Smooth muscle cell (in vitro differentiated cells): ENCODE measurements at regions not wholly inside any gene's neighbourhood (a gene's known extent, or its start where the extent isn't known, plus 50 kb on each side); places are given as distances from the start of the nearest gene placed in this dataset.

ENCODE experiments used
- DNase-seq: peaks from one replicate; lab custom pipeline; 2025; ENCODE audit not compliant: unreplicated experiment; lab: John Stamatoyannopoulos, UW
- H2AFZ ChIP-seq: fragments of 200-600 bp; sonication (generic); 2 replicates; pipeline ENCODE4 v1.6.0; 2016; ENCODE audit warnings: antibody characterized with exemption, low read depth, mild to moderate bottlenecking
- H3F3A ChIP-seq: fragments of 200-600 bp; sonication (generic); 2 replicates; pipeline ENCODE4 v1.6.0; 2017; ENCODE audit warnings: antibody characterized with exemption, low read depth
- H3K27ac ChIP-seq: fragments of 200-600 bp; sonication (generic); 2 replicates; pipeline ENCODE4 v1.5.1; 2016; ENCODE audit warnings: low read depth, mild to moderate bottlenecking
- H3K27me3 ChIP-seq: fragments of 200-600 bp; sonication (generic); 2 replicates; pipeline ENCODE4 v1.6.1; 2016; ENCODE audit warnings: low read depth, mild to moderate bottlenecking
- H3K36me3 ChIP-seq: fragments of 200-600 bp; sonication (generic); 2 replicates; pipeline ENCODE4 v1.5.1; 2016; ENCODE audit warnings: low read depth
- H3K4me1 ChIP-seq: fragments of 200-600 bp; sonication (generic); 2 replicates; pipeline ENCODE4 v1.5.1; 2016; ENCODE audit warnings: low read depth
- H3K4me2 ChIP-seq: fragments of 200-600 bp; sonication (generic); 2 replicates; pipeline ENCODE4 v1.6.0; 2016; ENCODE audit warnings: mild to moderate bottlenecking
- H3K4me3 ChIP-seq: fragments of 200-600 bp; sonication (generic); 2 replicates; pipeline ENCODE4 v1.5.1; 2016; ENCODE audit warnings: mild to moderate bottlenecking
- H3K79me2 ChIP-seq: fragments of 200-600 bp; sonication (generic); 2 replicates; pipeline ENCODE4 v1.6.0; 2016; ENCODE audit warnings: low read depth, mild to moderate bottlenecking
- H3K9ac ChIP-seq: fragments of 200-600 bp; sonication (generic); 2 replicates; pipeline ENCODE4 v1.6.0; 2016; ENCODE audit warnings: low read depth
- H3K9me3 ChIP-seq: fragments of 200-600 bp; sonication (generic); replicated peaks from 2 replicates; pipeline ENCODE4 v1.5.1; 2016; ENCODE audit warnings: low read depth
- H4K20me1 ChIP-seq: fragments of 200-600 bp; sonication (generic); 2 replicates; pipeline ENCODE4 v1.6.0; 2016; ENCODE audit warnings: low read depth
- CTCF ChIP-seq: fragments of 200-600 bp; sonication (generic); IDR thresholded peaks from 2 replicates; pipeline ENCODE4 v1.5.1; 2017; ENCODE audit warnings: borderline replicate concordance, mild to moderate bottlenecking, antibody characterized with exemption; ENCODE audit not compliant: insufficient read depth, poor library complexity, severe bottlenecking
- WGBS: methylation state at CpG from one replicate; pipeline ENCODE4 v1.1.7; 2016; ENCODE audit warnings: low lambda C conversion rate; 5-methylcytosine and 5-hydroxymethylcytosine counted together

GRCh38 chr1:25033030-25033827 lies 103.2 kb upstream of the RUNX3 start:
- no peak for DNase-seq
- WGBS: 91% methylated on average over 12 of the region's 12 CpGs
- Histone ChIP-seq H3K27ac (no peak overlapping the region), H3K9me3 (no peaks in the 10 kb centered on the region), H3K9ac (no peak overlapping the region), H3K4me1 (no peaks in the 10 kb centered on the region), H3K4me2 (no peak overlapping the region), H3K27me3 (no peaks in the 10 kb centered on the region), H3K79me2 (no peaks in the 10 kb centered on the region), H2AFZ (no peak overlapping the region), H3K4me3 (no peak overlapping the region), H3K36me3 (no peaks in the 10 kb centered on the region), H4K20me1 (no peaks in the 10 kb centered on the region), H3F3A (no peaks in the 10 kb centered on the region)
- no peak for TF ChIP-seq CTCF

GRCh38 chr1:25031966-25032667 lies 102.0 kb upstream of the RUNX3 start:
- Histone ChIP-seq H4K20me1 (no peaks in the 10 kb centered on the region), H3F3A (no peaks in the 10 kb centered on the region), H3K79me2 (no peaks in the 10 kb centered on the region), H3K36me3 (no peaks in the 10 kb centered on the region), H3K27me3 (no peaks in the 10 kb centered on the region), H3K4me1 (no peaks in the 10 kb centered on the region), H2AFZ (no peak overlapping the region), H3K27ac (no peak overlapping the region), H3K9ac (no peak overlapping the region), H3K4me2 (no peak overlapping the region), H3K9me3 (no peaks in the 10 kb centered on the region), H3K4me3 (no peak overlapping the region)
- WGBS: 82% methylated on average over 21 of the region's 21 CpGs
- DNase-seq: no peak
- no peak for TF ChIP-seq CTCF

GRCh38 chr1:25031601-25031965 lies 101.5 kb upstream of the RUNX3 start:
- Histone ChIP-seq H3K79me2 (no peaks in the 10 kb centered on the region), H4K20me1 (no peaks in the 10 kb centered on the region), H3K4me3 (no peak overlapping the region), H3K36me3 (no peaks in the 10 kb centered on the region), H3K9me3 (no peaks in the 10 kb centered on the region), H3K4me2 (no peak overlapping the region), H3F3A (no peaks in the 10 kb centered on the region), H3K9ac (no peak overlapping the region), H3K4me1 (no peaks in the 10 kb centered on the region), H3K27me3 (no peaks in the 10 kb centered on the region), H2AFZ (no peak overlapping the region), H3K27ac (no peak overlapping the region)
- no peak for DNase-seq
- 70% methylated on average over 8 of the region's 8 CpGs for WGBS
- no peak for TF ChIP-seq CTCF
